ENCODE measurements at regions not wholly inside any gene's neighbourhood (a gene's known extent, or its start where the extent isn't known, plus 50 kb on each side); places are given as distances from the start of the nearest gene placed in this dataset.

GRCh38 chr10:83934062-83934461 is 205.2 kb upstream of the GHITM start:
- Histone ChIP-seq H3K9me3 (no peaks in the 10 kb centered on the region), H3K4me1 (no peaks in the 10 kb centered on the region), H3K36me3 (no peaks in the 10 kb centered on the region), H3K4me3 (no peak overlapping the region), H3K27me3 (peaks cover 0 to 4% (median 0%) of the 10 kb centered on the region in 3 donors), H3K27ac (no peak overlapping the region)
- 60 to 80% (median 71%) methylated on average over 3 of the region's 3 CpGs for WGBS, 5 donors
- no peak for DNase-seq
- TF ChIP-seq POLR2A (IDR thresholded peaks at IDR 0.05) (no peak), POLR2AphosphoS5 (IDR thresholded peaks at IDR 0.05) (no peak), EP300 (IDR thresholded peaks at IDR 0.05) (no peak)
- TF ChIP-seq, protein P1, sequence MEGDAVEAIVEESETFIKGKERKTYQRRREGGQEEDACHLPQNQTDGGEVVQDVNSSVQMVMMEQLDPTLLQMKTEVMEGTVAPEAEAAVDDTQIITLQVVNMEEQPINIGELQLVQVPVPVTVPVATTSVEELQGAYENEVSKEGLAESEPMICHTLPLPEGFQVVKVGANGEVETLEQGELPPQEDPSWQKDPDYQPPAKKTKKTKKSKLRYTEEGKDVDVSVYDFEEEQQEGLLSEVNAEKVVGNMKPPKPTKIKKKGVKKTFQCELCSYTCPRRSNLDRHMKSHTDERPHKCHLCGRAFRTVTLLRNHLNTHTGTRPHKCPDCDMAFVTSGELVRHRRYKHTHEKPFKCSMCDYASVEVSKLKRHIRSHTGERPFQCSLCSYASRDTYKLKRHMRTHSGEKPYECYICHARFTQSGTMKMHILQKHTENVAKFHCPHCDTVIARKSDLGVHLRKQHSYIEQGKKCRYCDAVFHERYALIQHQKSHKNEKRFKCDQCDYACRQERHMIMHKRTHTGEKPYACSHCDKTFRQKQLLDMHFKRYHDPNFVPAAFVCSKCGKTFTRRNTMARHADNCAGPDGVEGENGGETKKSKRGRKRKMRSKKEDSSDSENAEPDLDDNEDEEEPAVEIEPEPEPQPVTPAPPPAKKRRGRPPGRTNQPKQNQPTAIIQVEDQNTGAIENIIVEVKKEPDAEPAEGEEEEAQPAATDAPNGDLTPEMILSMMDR (IDR thresholded peaks at IDR 0.05) = no peak
- intact Hi-C loops (cut with DNase I; ENCODE audit: low total_unique reads) = no loop called here

- Histone ChIP-seq H3K9me3 (no peaks in the 10 kb centered on the region), H3K4me1 (no peaks in the 10 kb centered on the region), H3K4me3 (no peak overlapping the region), H3K36me3 (no peaks in the 10 kb centered on the region), H3K27ac (no peak overlapping the region), H3K27me3 (no peaks in the 10 kb centered on the region)
- intact Hi-C loops (cut with DNase I; ENCODE audit: low total_unique reads) = no loop called here
- DNase-seq = no peak
- no peak for TF ChIP-seq POLR2A (IDR thresholded peaks at IDR 0.05)
- TF ChIP-seq, protein P1 (IDR thresholded peaks at IDR 0.05) = no peak
- TF ChIP-seq POLR2AphosphoS5 (IDR thresholded peaks at IDR 0.05) = no peak
- TF ChIP-seq EP300 (IDR thresholded peaks at IDR 0.05) = no peak
- 49 to 72% (median 56%) methylated on average over 5 of the region's 5 CpGs for WGBS, 5 donors
These were observed 204.5 kb upstream of the GHITM start for GRCh38 chr10:83934641-83935338.

- intact Hi-C loops (cut with DNase I; ENCODE audit: low total_unique reads) = no loop called here
- no peaks in the 10 kb centered on the region for H3K27me3 ChIP-seq
- H3K36me3 ChIP-seq = no peaks in the 10 kb centered on the region
- no peak overlapping the region for H3K27ac ChIP-seq
- H3K4me3 ChIP-seq = no peak overlapping the region
- TF ChIP-seq POLR2AphosphoS5 (IDR thresholded peaks at IDR 0.05) = no peak
- no peaks in the 10 kb centered on the region for H3K9me3 ChIP-seq
- DNase-seq = no peak
- 74 to 89% (median 84%) methylated on average over 3 of the region's 3 CpGs for WGBS, 5 donors
- H3K4me1 ChIP-seq = no peaks in the 10 kb centered on the region
These were observed 204.0 kb upstream of the GHITM start for GRCh38 chr10:83935339-83935736.

GRCh38 chr10:83935911-83936310 is 203.4 kb upstream of the GHITM start:
- H3K36me3 ChIP-seq = no peaks in the 10 kb centered on the region
- no peak overlapping the region for H3K4me3 ChIP-seq
- H3K27me3 ChIP-seq = no peaks in the 10 kb centered on the region
- DNase-seq = no peak
- H3K9me3 ChIP-seq = no peaks in the 10 kb centered on the region
- no peaks in the 10 kb centered on the region for H3K4me1 ChIP-seq
- TF ChIP-seq POLR2A (IDR thresholded peaks at IDR 0.05) (no peak), POLR2AphosphoS5 (IDR thresholded peaks at IDR 0.05) (no peak), EP300 (IDR thresholded peaks at IDR 0.05) (no peak)
- TF ChIP-seq, protein P1 (IDR thresholded peaks at IDR 0.05) = no peak
- intact Hi-C loops (cut with DNase I; ENCODE audit: low total_unique reads) = no loop called here
- no peak overlapping the region for H3K27ac ChIP-seq
- 91 to 95% (median 94%) methylated on average over 5 of the region's 5 CpGs for WGBS, 5 donors

DNA sequence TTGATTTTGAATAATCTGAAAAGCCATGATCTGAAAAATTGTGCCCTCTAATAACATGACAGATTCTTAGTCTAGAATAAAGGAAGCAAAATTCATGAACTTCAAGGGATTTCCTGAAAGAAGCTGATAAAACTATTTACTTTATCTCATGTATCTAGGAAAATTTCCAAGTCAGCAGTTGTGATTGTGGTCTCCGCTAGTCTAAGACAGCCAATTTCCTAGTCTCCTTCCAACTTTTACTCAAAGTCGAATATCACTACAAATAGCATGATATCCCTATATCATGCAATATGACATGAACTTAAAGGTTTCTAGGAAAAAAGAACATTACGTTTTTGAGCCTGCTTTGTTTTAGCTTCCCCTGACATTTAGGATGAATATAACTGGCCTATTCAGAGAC is 202.1 kb upstream of the GHITM start:
- no peak overlapping the region for H3K27ac ChIP-seq
- no peak for TF ChIP-seq EP300 (IDR thresholded peaks at IDR 0.05)
- TF ChIP-seq POLR2AphosphoS5 (IDR thresholded peaks at IDR 0.05) = no peak
- TF ChIP-seq, protein P1 (IDR thresholded peaks at IDR 0.05) = no peak
- TF ChIP-seq POLR2A (IDR thresholded peaks at IDR 0.05) = no peak
- 21 to 47% (median 26%) methylated on average over 3 of the region's 3 CpGs for WGBS, 5 donors
- no peaks in the 10 kb centered on the region for H3K4me1 ChIP-seq
- no peak for DNase-seq
- no peaks in the 10 kb centered on the region for H3K27me3 ChIP-seq
- no peaks in the 10 kb centered on the region for H3K9me3 ChIP-seq
- intact Hi-C loops (cut with DNase I; ENCODE audit: low total_unique reads) = no loop called here
- H3K36me3 ChIP-seq = no peaks in the 10 kb centered on the region
- no peak overlapping the region for H3K4me3 ChIP-seq
